Adrenal gland (tissue), 9 donors: ENCODE measurements at regions not wholly inside any gene's neighbourhood (a gene's known extent, or its start where the extent isn't known, plus 50 kb on each side); places are given as distances from the start of the nearest gene placed in this dataset.
"Not testable (repeated sequence)": the region's sequence is repeated elsewhere in the genome, so short reads cannot be mapped to it uniquely, and the experiment has no call there.

Experiments used
- DNase-seq, 7 donors: peaks; one replicate each; pipeline ENCODE4 v3.0.0-alpha.2; 2019 to 2020
- H3K27ac ChIP-seq, 5 donors: fragments of 200-600 bp; sonication (generic) in 4 of 5; 1 replicate in 3 of 5; 2 replicates in 2 of 5; pipeline versions ENCODE4 v1.5.1 to v1.8.0; 2016 to 2020; ENCODE audit warnings: mild to moderate bottlenecking in 1 of 5
- H3K27me3 ChIP-seq: fragments of 200-600 bp; 2 replicates; pipeline ENCODE4 v1.8.0; 2021
- H3K36me3 ChIP-seq, 2 donors: fragments of 200-600 bp; replicated peaks in 1 of 2; 1 replicate in 1 of 2; 2 replicates in 1 of 2; pipeline versions ENCODE4 v1.5.1 to v1.8.0; 2018 to 2022
- H3K4me1 ChIP-seq, 2 donors: fragments of 200-600 bp; replicated peaks in 1 of 2; 1 replicate in 1 of 2; 2 replicates in 1 of 2; pipeline versions ENCODE4 v1.5.1 to v1.8.0; 2018 to 2021
- H3K4me3 ChIP-seq, 4 donors: fragments of 200-600 bp; sonication (generic) in 3 of 4; one replicate each; pipeline ENCODE4 v1.5.1; 2016 to 2018
- H3K9me3 ChIP-seq, 3 donors: fragments of 200-600 bp; sonication (generic) in 1 of 3; replicated peaks in 1 of 3; 1 replicate in 2 of 3; 2 replicates in 1 of 3; pipeline versions ENCODE4 v1.5.1 to v1.8.0; 2016 to 2021
- CTCF ChIP-seq, 6 experiments: fragments of 450-650 bp in 4 of 6; fragments of 200-600 bp in 2 of 6; sonication (generic) in 1 of 6; IDR thresholded peaks; 1 replicate in 5 of 6; 2 replicates in 1 of 6; pipeline versions ENCODE4 v1.5.1 to v1.8.0; 2016 to 2021; ENCODE audit warnings: antibody characterized with exemption in 6 of 6, mild to moderate bottlenecking in 2 of 6, moderate library complexity in 1 of 6
- POLR2A ChIP-seq, 2 donors: fragments of 450-650 bp; IDR thresholded peaks; one replicate each; pipeline ENCODE4 v1.6.1; 2017; ENCODE audit warnings: antibody characterized with exemption in 2 of 2, mild to moderate bottlenecking in 2 of 2, moderate library complexity in 1 of 2
- WGBS, 4 donors: extraction: QIAGEN DNeasy Blood & Tissue Kit in 2 of 4; methylation state at CpG; one replicate each; pipeline versions ENCODE4 v1.1.5 to v1.1.7; 2013 to 2017; 5-methylcytosine and 5-hydroxymethylcytosine counted together
- intact Hi-C, 2 donors: fragments of 100-400 bp; cut with DNase I; formaldehyde crosslinking; loops; one replicate each; pipeline versions ENCODE4 v1.14.1 to v1.15.0; 2022 to 2023
- donor health status: healthy with polysubstance abuse.
- donor health status: Bipolar disorder and iron deficiency.
- donor health status: DM: yes; HTN: yes; CAD: no.
- donor health status: DM: no; HTN: no; CAD: no.
- donor health status: DM: no; HTN: no; CAD: no.

GRCh38 chr6:91904586-91905164 is 1317.8 kb upstream of the MAP3K7 start:
- intact Hi-C loops: no loop called here

GRCh38 chr6:91895599-91896285 is 1308.9 kb upstream of the MAP3K7 start:
- no peaks in the 10 kb centered on the region for H3K9me3 ChIP-seq
- no peaks in the 10 kb centered on the region for H3K4me1 ChIP-seq
- DNase-seq: no peak
- H3K27ac ChIP-seq: no peak overlapping the region
- intact Hi-C loops: no loop called here
- no peaks in the 10 kb centered on the region for H3K36me3 ChIP-seq
- no peaks in the 10 kb centered on the region for H3K27me3 ChIP-seq
- WGBS, 4 donors: 40 to 48% (median 43%) methylated on average over 6 of the region's 6 CpGs
- TF ChIP-seq POLR2A (IDR thresholded peaks at IDR 0.05): no peak
- TF ChIP-seq CTCF (IDR thresholded peaks at IDR 0.05): no peak
- no peak overlapping the region for H3K4me3 ChIP-seq

More at GRCh38 chr6:91904586-91905164, 1317.8 kb upstream of the MAP3K7 start:
- Histone ChIP-seq H3K9me3 (no peaks in the 10 kb centered on the region), H3K27ac (no peak overlapping the region), H3K4me3 (no peak overlapping the region), H3K4me1 (no peaks in the 10 kb centered on the region), H3K36me3 (no peaks in the 10 kb centered on the region), H3K27me3 (no peaks in the 10 kb centered on the region)
- WGBS, 4 donors: 35 to 57% (median 48%) methylated on average over 4 of the region's 4 CpGs
- TF ChIP-seq POLR2A (IDR thresholded peaks at IDR 0.05) (no peak), CTCF (IDR thresholded peaks at IDR 0.05) (no peak)
- DNase-seq: no peak

- intact Hi-C loops: no loop called here
- WGBS, 4 donors: 64 to 97% (median 79%) methylated on average over 2 of the region's 2 CpGs
- no peak for DNase-seq
Measured at GRCh38 chr6:91886183-91886795, 1299.4 kb upstream of the MAP3K7 start.

GRCh38 chr6:91881791-91882190 is 1294.9 kb upstream of the MAP3K7 start:
- intact Hi-C loops, H3K4me1 ChIP-seq, H3K36me3 ChIP-seq, H3K27me3 ChIP-seq, H3K27ac ChIP-seq, H3K9me3 ChIP-seq, H3K4me3 ChIP-seq, DNase-seq: not testable (repeated sequence)
- WGBS, 4 donors: 85 to 100% (median 89%) methylated on average over 2 to 15 of the region's 16 CpGs

More at GRCh38 chr6:91886183-91886795, 1299.4 kb upstream of the MAP3K7 start:
- Histone ChIP-seq H3K9me3 (no peaks in the 10 kb centered on the region), H3K27ac (no peak overlapping the region), H3K27me3 (no peaks in the 10 kb centered on the region), H3K36me3 (no peaks in the 10 kb centered on the region), H3K4me3 (no peak overlapping the region), H3K4me1 (no peaks in the 10 kb centered on the region)
- TF ChIP-seq CTCF (IDR thresholded peaks at IDR 0.05) (no peak), POLR2A (IDR thresholded peaks at IDR 0.05) (no peak)
